H9 (cell line): ENCODE measurements at regions not wholly inside any gene's neighbourhood (a gene's known extent, or its start where the extent isn't known, plus 50 kb on each side); places are given as distances from the start of the nearest gene placed in this dataset.

Experiments used
- DNase-seq: peaks from one replicate; pipeline ENCODE4 v3.0.0-alpha.2; 2017
- H2AFZ ChIP-seq: one replicate; pipeline ENCODE4 v1.6.1; 2013; ENCODE audit warnings: mild to moderate bottlenecking, low read length, control low read depth, moderate library complexity
- H2AK5ac ChIP-seq: 2 replicates; pipeline ENCODE4 v1.6.1; 2013; ENCODE audit warnings: low read length, control low read depth, mixed read lengths; ENCODE audit not compliant: insufficient read length
- H2BK120ac ChIP-seq: one replicate; pipeline ENCODE4 v1.6.1; 2013; ENCODE audit warnings: low read depth, mild to moderate bottlenecking, low read length, control low read depth, inconsistent platforms; ENCODE audit not compliant: poor library complexity, severe bottlenecking
- H2BK12ac ChIP-seq: 2 replicates; pipeline ENCODE4 v1.6.1; 2013; ENCODE audit warnings: low read length, control low read depth, mixed read lengths, low read depth; ENCODE audit not compliant: insufficient read length
- H2BK15ac ChIP-seq: 2 replicates; pipeline ENCODE4 v1.6.1; 2013; ENCODE audit warnings: low read depth, low read length, control low read depth
- H2BK20ac ChIP-seq: one replicate; pipeline ENCODE4 v1.6.1; 2013; ENCODE audit warnings: low read depth, mild to moderate bottlenecking, low read length, control low read depth, inconsistent platforms; ENCODE audit not compliant: poor library complexity, severe bottlenecking
- H2BK5ac ChIP-seq: 2 replicates; pipeline ENCODE4 v1.6.1; 2013; ENCODE audit warnings: low read length, control low read depth, mixed read lengths; ENCODE audit not compliant: insufficient read length
- H3K14ac ChIP-seq: 2 replicates; pipeline ENCODE4 v1.6.1; 2013; ENCODE audit warnings: low read length, control low read depth; ENCODE audit not compliant: insufficient read depth
- H3K18ac ChIP-seq: 2 replicates; pipeline ENCODE4 v1.6.1; 2013; ENCODE audit warnings: low read depth, mild to moderate bottlenecking, mixed read lengths, low read length, control low read depth; ENCODE audit not compliant: insufficient read length
- H3K23ac ChIP-seq: 2 replicates; pipeline ENCODE4 v1.6.1; 2013; ENCODE audit warnings: low read length, control low read depth, mixed read lengths, low read depth; ENCODE audit not compliant: insufficient read length
- H3K23me2 ChIP-seq: 2 replicates; pipeline ENCODE4 v1.6.1; 2013; ENCODE audit warnings: low read depth, mild to moderate bottlenecking, mixed read lengths, low read length, control low read depth; ENCODE audit not compliant: insufficient read length, poor library complexity, severe bottlenecking
- H3K27ac ChIP-seq: 2 replicates; pipeline ENCODE4 v1.5.1; 2013; ENCODE audit warnings: low read length, control low read depth, mixed read lengths, low read depth; ENCODE audit not compliant: insufficient read length
- H3K27me3 ChIP-seq: 2 replicates; pipeline ENCODE4 v1.6.1; 2013; ENCODE audit warnings: low read length, control low read depth, inconsistent platforms; ENCODE audit not compliant: insufficient read depth
- H3K4ac ChIP-seq: 2 replicates; pipeline ENCODE4 v1.6.1; 2013; ENCODE audit warnings: low read depth, mild to moderate bottlenecking, control low read depth, inconsistent platforms, low read length, moderate library complexity
- H3K4me1 ChIP-seq: 2 replicates; pipeline ENCODE4 v1.6.1; 2013; ENCODE audit warnings: low read length, control low read depth, inconsistent platforms; ENCODE audit not compliant: insufficient read depth
- H3K4me2 ChIP-seq: 2 replicates; pipeline ENCODE4 v1.6.1; 2013; ENCODE audit warnings: low read length, control low read depth, mixed read lengths; ENCODE audit not compliant: insufficient read length, insufficient read depth
- H3K56ac ChIP-seq: 2 replicates; pipeline ENCODE4 v1.6.1; 2013; ENCODE audit warnings: low read depth, mild to moderate bottlenecking, mixed read lengths, low read length, control low read depth; ENCODE audit not compliant: insufficient read length
- H3K79me1 ChIP-seq: 2 replicates; pipeline ENCODE4 v1.6.1; 2013; ENCODE audit warnings: low read depth, mild to moderate bottlenecking, moderate library complexity, low read length, control low read depth, inconsistent platforms; ENCODE audit not compliant: insufficient read depth, poor library complexity, severe bottlenecking
- H3K79me2 ChIP-seq: 2 replicates; pipeline ENCODE4 v1.6.1; 2013; ENCODE audit warnings: low read length, control low read depth, inconsistent platforms; ENCODE audit not compliant: insufficient read depth
- H3K9ac ChIP-seq: 2 replicates; pipeline ENCODE4 v1.6.1; 2013; ENCODE audit warnings: low read length, control low read depth, mixed read lengths; ENCODE audit not compliant: insufficient read length; ENCODE audit errors: extremely low read depth
- H3K9me3 ChIP-seq: one replicate; pipeline ENCODE4 v1.6.1; 2013; ENCODE audit warnings: low read depth, low read length, inconsistent platforms; ENCODE audit not compliant: control insufficient read depth
- H3T11ph ChIP-seq: one replicate; pipeline ENCODE4 v1.6.1; 2013; ENCODE audit warnings: mild to moderate bottlenecking, low read length, control low read depth, inconsistent platforms
- H4K20me1 ChIP-seq: one replicate; pipeline ENCODE4 v1.6.1; 2013; ENCODE audit not compliant: control insufficient read depth, insufficient read length, insufficient read depth
- H4K5ac ChIP-seq: 2 replicates; pipeline ENCODE4 v1.6.1; 2013; ENCODE audit warnings: low read depth, mild to moderate bottlenecking, mixed read lengths, low read length, control low read depth; ENCODE audit not compliant: insufficient read length
- H4K8ac ChIP-seq: replicated peaks from 2 replicates; pipeline ENCODE4 v1.6.1; 2013; ENCODE audit warnings: low read length, control low read depth, mixed read lengths, low read depth; ENCODE audit not compliant: insufficient read length
- H4K91ac ChIP-seq: 2 replicates; pipeline ENCODE4 v1.6.1; 2013; ENCODE audit warnings: low read depth, mild to moderate bottlenecking, moderate library complexity, mixed read lengths, low read length, control low read depth; ENCODE audit not compliant: insufficient read length
- H3K27ac Mint-ChIP-seq, 3 experiments: 2 replicates in 2 of 3; 3 replicates in 1 of 3; pipeline ENCODE4 v1.8.0; 2020 to 2021; ENCODE audit warnings: mixed read lengths in 3 of 3, mild to moderate bottlenecking in 1 of 3, moderate library complexity in 1 of 3
- H3K27me3 Mint-ChIP-seq: 2 replicates; pipeline ENCODE4 v1.8.0; 2021; ENCODE audit warnings: low read depth, mild to moderate bottlenecking, moderate library complexity, mixed read lengths
- H3K36me3 Mint-ChIP-seq, 3 experiments: 2 replicates in 2 of 3; 3 replicates in 1 of 3; pipeline ENCODE4 v1.8.0; 2020 to 2021; ENCODE audit warnings: low read depth in 3 of 3, mixed read lengths in 3 of 3; ENCODE audit not compliant: insufficient read depth in 1 of 3
- H3K4me1 Mint-ChIP-seq, 2 experiments: 2 replicates each; pipeline ENCODE4 v1.8.0; 2020; ENCODE audit warnings: mixed read lengths in 2 of 2
- H3K4me3 Mint-ChIP-seq, 2 experiments: 2 replicates in 1 of 2; 3 replicates in 1 of 2; pipeline ENCODE4 v1.8.0; 2020 to 2021; ENCODE audit warnings: mild to moderate bottlenecking in 2 of 2, mixed read lengths in 2 of 2, moderate library complexity in 1 of 2
- H3K9me3 Mint-ChIP-seq, 2 experiments: 2 replicates in 1 of 2; 3 replicates in 1 of 2; pipeline ENCODE4 v1.8.0; 2020; ENCODE audit warnings: mild to moderate bottlenecking in 2 of 2, mixed read lengths in 2 of 2, moderate library complexity in 1 of 2
- CTCF ChIP-seq: fragments of 200-600 bp; sonication (generic); conservative IDR thresholded peaks from 3 replicates; pipeline ENCODE4 v1.8.0; 2021; ENCODE audit warnings: antibody characterized with exemption, mild to moderate bottlenecking
- WGBS: extraction: QIAGEN DNeasy Blood & Tissue Kit; methylation state at CpG from one replicate; pipeline ENCODE4 v1.1.7; 2013; ENCODE audit warnings: missing lambda C conversion rate, low lambda C conversion rate, mixed read lengths; ENCODE audit not compliant: insufficient read length; ENCODE audit errors: extremely low coverage; 5-methylcytosine and 5-hydroxymethylcytosine counted together

- H3K36me3 Mint-ChIP-seq = peaks cover 0 to 2% (median 0%) of the 10 kb centered on the region in 3 experiments; a peak in 1 of 7 replicates
- Histone ChIP-seq H4K8ac (no peak overlapping the region), H3K79me2 (no peaks in the 10 kb centered on the region), H3K23ac (no peak overlapping the region), H2BK12ac (no peak overlapping the region), H4K91ac (no peak overlapping the region), H3K18ac (no peak overlapping the region), H3K4me2 (no peak overlapping the region), H2BK5ac (no peak overlapping the region), H3K56ac (no peak overlapping the region), H4K5ac (no peak overlapping the region), H4K20me1 (no peaks in the 10 kb centered on the region), H3K4ac (no peak overlapping the region), H3K4me1 (no peaks in the 10 kb centered on the region), H3K79me1 (no peaks in the 10 kb centered on the region), H2AFZ (no peak overlapping the region), H3K14ac (no peak overlapping the region), H2AK5ac (no peak overlapping the region), H3T11ph (no peak overlapping the region), H3K27me3 (no peaks in the 10 kb centered on the region), H3K9me3 (no peaks in the 10 kb centered on the region), H3K23me2 (no peaks in the 10 kb centered on the region), H2BK15ac (no peak overlapping the region), H2BK20ac (no peak overlapping the region), H2BK120ac (no peak overlapping the region), H3K9ac (no peak overlapping the region), H3K27ac (no peak overlapping the region)
- H3K27me3 Mint-ChIP-seq = peaks cover 5% of the 10 kb centered on the region
- peaks cover 9 to 10% of the 10 kb centered on the region in 2 experiments for H3K9me3 Mint-ChIP-seq
- no peak for DNase-seq
- no peak for TF ChIP-seq CTCF
- H3K27ac Mint-ChIP-seq = no peak overlapping the region
- WGBS = no CpG with 5 or more reads among the region's 2 CpGs
- no peak overlapping the region for H3K4me3 Mint-ChIP-seq
- peaks cover 0 to 2% of the 10 kb centered on the region in 2 experiments; a peak in 1 of 4 replicates for H3K4me1 Mint-ChIP-seq
These were observed 153.9 kb downstream of the INSIG2 start for GRCh38 chr2:118242216-118242615.
